Fibroblast of skin of right quadriceps (primary cell): ENCODE measurements at regions not wholly inside any gene's neighbourhood (a gene's known extent, or its start where the extent isn't known, plus 50 kb on each side); places are given as distances from the start of the nearest gene placed in this dataset.
"Not testable (repeated sequence)": the region's sequence is repeated elsewhere in the genome, so short reads cannot be mapped to it uniquely, and the experiment has no call there.

Experiments used
- DNase-seq: peaks from one replicate; pipeline ENCODE4 v3.0.0-alpha.2; 2013

- DNase-seq: not testable (repeated sequence)
Observed at GRCh38 chr9:97248252-97248651, 59.2 kb upstream of the CCDC180 start.

- DNase-seq: peak; percentile 9
Observed at GRCh38 chr9:97243606-97244005, 63.9 kb upstream of the CCDC180 start.

- not testable (repeated sequence) for DNase-seq
Observed at GRCh38 chr9:97241430-97241829, 66.0 kb upstream of the CCDC180 start.

GRCh38 chr9:97237951-97238889 lies 69.2 kb upstream of the CCDC180 start:
- peak; percentile 78 for DNase-seq

- no peak for DNase-seq
Observed at GRCh38 chr9:97237311-97237786, 70.1 kb upstream of the CCDC180 start.

GRCh38 chr9:97233009-97233400 lies 74.5 kb upstream of the CCDC180 start:
- DNase-seq: not testable (repeated sequence)

GRCh38 chr9:97232060-97233008 lies 75.1 kb upstream of the CCDC180 start:
- not testable (repeated sequence) for DNase-seq

GRCh38 chr9:97222393-97222792 lies 85.1 kb upstream of the CCDC180 start:
- DNase-seq: not testable (repeated sequence)

- DNase-seq: peak; percentile 37
Observed at GRCh38 chr9:97221478-97222355, 85.7 kb upstream of the CCDC180 start.

GRCh38 chr9:97220894-97221477 lies 86.5 kb upstream of the CCDC180 start:
- DNase-seq: no peak

- not testable (repeated sequence) for DNase-seq
Observed at GRCh38 chr9:97220396-97220795, 87.1 kb upstream of the CCDC180 start.

- not testable (repeated sequence) for DNase-seq
Observed at GRCh38 chr9:97219443-97220140, 87.9 kb upstream of the CCDC180 start.

- not testable (repeated sequence) for DNase-seq
Observed at GRCh38 chr9:97215127-97215526, 92.3 kb upstream of the CCDC180 start.

- not testable (repeated sequence) for DNase-seq
Observed at GRCh38 chr9:97214556-97214955, 92.9 kb upstream of the CCDC180 start.

- DNase-seq: not testable (repeated sequence)
Observed at GRCh38 chr9:97199683-97200082, 107.8 kb upstream of the CCDC180 start.

GRCh38 chr9:97193767-97194166 lies 113.7 kb upstream of the CCDC180 start:
- DNase-seq: not testable (repeated sequence)

GRCh38 chr9:97188545-97188944 lies 118.9 kb upstream of the CCDC180 start:
- DNase-seq: no peak

- not testable (repeated sequence) for DNase-seq
Observed at GRCh38 chr9:97187706-97188105, 119.8 kb upstream of the CCDC180 start.

GRCh38 chr9:97186493-97186892 lies 121.0 kb upstream of the CCDC180 start:
- DNase-seq: no peak

GRCh38 chr9:97182532-97182931 lies 124.9 kb upstream of the CCDC180 start:
- DNase-seq: not testable (repeated sequence)

GRCh38 chr9:97179616-97180015 lies 127.8 kb upstream of the CCDC180 start:
- DNase-seq: no peak
